BE2C (cell line): ENCODE measurements at regions not wholly inside any gene's neighbourhood (a gene's known extent, or its start where the extent isn't known, plus 50 kb on each side); places are given as distances from the start of the nearest gene placed in this dataset.

Source experiments
- DNase-seq: peaks from one replicate; pipeline ENCODE4 v3.0.0-alpha.2; 2020
- H3K27me3 ChIP-seq: fragments of 250-450 bp; sonication (Bioruptor Pico); 2 replicates; pipeline ENCODE4 v1.5.1; 2020; ENCODE audit warnings: mild to moderate bottlenecking
- H3K36me3 ChIP-seq: fragments of 250-450 bp; sonication (Bioruptor Pico); 2 replicates; pipeline ENCODE4 v1.5.1; 2020; ENCODE audit warnings: mild to moderate bottlenecking
- H3K4me1 ChIP-seq: fragments of 250-450 bp; sonication (Bioruptor Pico); 2 replicates; pipeline ENCODE4 v1.5.1; 2020
- H3K4me3 ChIP-seq: 2 replicates; pipeline ENCODE4 v1.5.1; 2011; ENCODE audit warnings: low read depth, low read length
- H3K9me3 ChIP-seq: fragments of 250-450 bp; sonication (Bioruptor Pico); 2 replicates; pipeline ENCODE4 v1.5.1; 2020
- TF ChIP-seq, protein P1 (sequence below): IDR thresholded peaks from 2 replicates; pipeline ENCODE4 v1.5.1; 2012; ENCODE audit warnings: mild to moderate bottlenecking, low read depth, low read length

GRCh38 chr13:60973529-60973928 lies 442.1 kb downstream of the PCDH20 start:
- TF ChIP-seq, protein P1, sequence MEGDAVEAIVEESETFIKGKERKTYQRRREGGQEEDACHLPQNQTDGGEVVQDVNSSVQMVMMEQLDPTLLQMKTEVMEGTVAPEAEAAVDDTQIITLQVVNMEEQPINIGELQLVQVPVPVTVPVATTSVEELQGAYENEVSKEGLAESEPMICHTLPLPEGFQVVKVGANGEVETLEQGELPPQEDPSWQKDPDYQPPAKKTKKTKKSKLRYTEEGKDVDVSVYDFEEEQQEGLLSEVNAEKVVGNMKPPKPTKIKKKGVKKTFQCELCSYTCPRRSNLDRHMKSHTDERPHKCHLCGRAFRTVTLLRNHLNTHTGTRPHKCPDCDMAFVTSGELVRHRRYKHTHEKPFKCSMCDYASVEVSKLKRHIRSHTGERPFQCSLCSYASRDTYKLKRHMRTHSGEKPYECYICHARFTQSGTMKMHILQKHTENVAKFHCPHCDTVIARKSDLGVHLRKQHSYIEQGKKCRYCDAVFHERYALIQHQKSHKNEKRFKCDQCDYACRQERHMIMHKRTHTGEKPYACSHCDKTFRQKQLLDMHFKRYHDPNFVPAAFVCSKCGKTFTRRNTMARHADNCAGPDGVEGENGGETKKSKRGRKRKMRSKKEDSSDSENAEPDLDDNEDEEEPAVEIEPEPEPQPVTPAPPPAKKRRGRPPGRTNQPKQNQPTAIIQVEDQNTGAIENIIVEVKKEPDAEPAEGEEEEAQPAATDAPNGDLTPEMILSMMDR: no peak
- Histone ChIP-seq H3K36me3 (no peaks in the 10 kb centered on the region), H3K4me3 (no peak overlapping the region), H3K27me3 (no peaks in the 10 kb centered on the region), H3K9me3 (no peaks in the 10 kb centered on the region), H3K4me1 (no peaks in the 10 kb centered on the region)
- DNase-seq: no peak

- no peaks in the 10 kb centered on the region for H3K27me3 ChIP-seq
- TF ChIP-seq, protein P1: no peak
- H3K4me1 ChIP-seq: no peaks in the 10 kb centered on the region
- H3K4me3 ChIP-seq: no peak overlapping the region
- DNase-seq: no peak
- no peaks in the 10 kb centered on the region for H3K9me3 ChIP-seq
- no peaks in the 10 kb centered on the region for H3K36me3 ChIP-seq
Observed at GRCh38 chr13:60970736-60971135, 444.9 kb downstream of the PCDH20 start.

- TF ChIP-seq, protein P1: no peak
- H3K36me3 ChIP-seq: no peaks in the 10 kb centered on the region
- DNase-seq: no peak
- H3K9me3 ChIP-seq: no peaks in the 10 kb centered on the region
- no peak overlapping the region for H3K4me3 ChIP-seq
- no peaks in the 10 kb centered on the region for H3K27me3 ChIP-seq
- no peaks in the 10 kb centered on the region for H3K4me1 ChIP-seq
Observed at GRCh38 chr13:60969656-60970055, 446.0 kb downstream of the PCDH20 start.

DNA sequence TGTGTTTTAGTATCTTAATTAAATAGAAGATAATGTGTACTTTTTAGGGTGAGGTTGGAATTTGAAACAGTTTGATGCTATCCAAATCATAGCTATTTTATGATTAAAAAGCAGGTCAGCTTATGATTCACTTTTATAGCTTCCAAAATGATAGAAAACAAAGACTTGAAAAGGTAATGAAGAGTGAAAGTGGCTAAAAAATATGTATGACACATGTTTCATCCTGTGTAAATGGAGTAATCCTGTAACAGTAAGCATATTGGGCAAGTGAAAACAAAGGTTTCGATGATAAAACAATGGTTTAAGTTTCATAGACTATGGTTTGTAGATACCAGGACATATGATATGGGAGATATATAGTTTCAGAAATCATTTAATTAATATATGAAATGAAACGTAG lies 456.2 kb downstream of the PCDH20 start:
- Histone ChIP-seq H3K4me3 (no peak overlapping the region), H3K4me1 (no peaks in the 10 kb centered on the region), H3K9me3 (no peaks in the 10 kb centered on the region), H3K36me3 (no peaks in the 10 kb centered on the region), H3K27me3 (no peaks in the 10 kb centered on the region)
- DNase-seq: no peak
- TF ChIP-seq, protein P1: no peak

DNA sequence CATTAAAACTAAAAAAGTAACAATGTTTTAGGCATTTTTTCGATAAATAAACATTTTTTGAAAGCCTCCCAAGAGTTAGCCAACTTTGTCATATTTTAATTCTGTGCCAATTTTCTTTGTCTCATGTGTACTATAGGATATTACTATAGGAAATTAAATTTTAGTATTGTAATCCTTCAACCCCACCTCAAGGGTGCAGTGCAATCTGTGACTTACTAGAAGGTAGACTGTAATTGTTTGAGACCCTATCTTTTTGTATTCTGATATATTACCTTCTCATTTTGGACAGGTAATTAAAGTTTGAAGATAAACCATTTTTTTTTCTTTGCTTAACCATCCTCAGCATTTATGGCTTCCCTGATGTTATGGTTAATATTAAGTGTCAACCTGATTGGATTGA lies 457.8 kb downstream of the PCDH20 start:
- no peak overlapping the region for H3K4me3 ChIP-seq
- TF ChIP-seq, protein P1: no peak

DNA sequence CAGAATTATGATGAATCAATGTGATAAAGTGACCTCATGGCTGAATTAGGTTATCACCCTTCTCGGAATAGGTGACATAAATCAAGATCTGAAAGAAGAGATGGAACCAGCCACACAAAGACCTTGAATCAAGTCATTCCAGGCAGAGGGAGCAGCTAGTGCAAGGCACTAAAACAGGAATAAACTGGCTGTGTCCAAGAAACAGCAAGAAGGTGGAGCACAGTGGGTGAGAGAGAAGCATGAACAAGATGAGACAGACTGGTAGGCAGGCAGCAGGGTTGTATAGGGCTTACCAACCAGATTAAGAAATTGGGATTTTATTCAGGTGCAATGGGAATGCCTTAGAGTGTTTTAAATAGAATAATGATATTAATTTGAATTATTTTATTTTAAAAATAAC lies 470.3 kb downstream of the PCDH20 start:
- Histone ChIP-seq H3K4me1 (no peaks in the 10 kb centered on the region), H3K36me3 (no peaks in the 10 kb centered on the region), H3K27me3 (no peaks in the 10 kb centered on the region), H3K4me3 (no peak overlapping the region), H3K9me3 (no peaks in the 10 kb centered on the region)
- DNase-seq: no peak
- TF ChIP-seq, protein P1: no peak

More for the DNA sequence above, 457.8 kb downstream of the PCDH20 start:
- no peak for DNase-seq
- no peaks in the 10 kb centered on the region for H3K9me3 ChIP-seq
- H3K36me3 ChIP-seq: no peaks in the 10 kb centered on the region
- H3K27me3 ChIP-seq: no peaks in the 10 kb centered on the region
- H3K4me1 ChIP-seq: no peaks in the 10 kb centered on the region
